ENCODE measurements at regions not wholly inside any gene's neighbourhood (a gene's known extent, or its start where the extent isn't known, plus 50 kb on each side); places are given as distances from the start of the nearest gene placed in this dataset.

- no peak overlapping the region for H3K4me3 ChIP-seq (ENCODE audit: low read depth, low read length)
- H3K9me3 ChIP-seq (ENCODE audit: control insufficient read depth, insufficient read depth, low read length): no peaks in the 10 kb centered on the region
- no peak overlapping the region for H3K27ac ChIP-seq (ENCODE audit: low read depth, low read length)
- DNase-seq (ENCODE audit: low read depth, low spot score): no peak
- POLR2A ChIA-PET: no interaction called here
- TF ChIP-seq CTCF (IDR thresholded peaks at IDR 0.05; ENCODE audit: low read depth, low read length): no peak
- CTCF ChIA-PET: no interaction called here
- no peaks in the 10 kb centered on the region for H3K27me3 ChIP-seq (ENCODE audit: control insufficient read depth, insufficient read depth, low read length)
Measured at GRCh38 chr9:11537566-11537965, 924.8 kb upstream of the PTPRD start.

- no peak for TF ChIP-seq CTCF (IDR thresholded peaks at IDR 0.05; ENCODE audit: low read depth, low read length)
- POLR2A ChIA-PET: no interaction called here
- no peak for DNase-seq (ENCODE audit: low read depth, low spot score)
Measured at GRCh38 chr9:11542781-11543180, 930.0 kb upstream of the PTPRD start.

GRCh38 chr9:11546231-11546630 is 933.4 kb upstream of the PTPRD start:
- TF ChIP-seq CTCF (IDR thresholded peaks at IDR 0.05; ENCODE audit: low read depth, low read length): no peak
- Histone ChIP-seq H3K9me3 (ENCODE audit: control insufficient read depth, insufficient read depth, low read length) (peaks cover 16% of the 10 kb centered on the region), H3K27ac (ENCODE audit: low read depth, low read length) (no peak overlapping the region), H3K4me3 (ENCODE audit: low read depth, low read length) (no peak overlapping the region), H3K27me3 (ENCODE audit: control insufficient read depth, insufficient read depth, low read length) (no peaks in the 10 kb centered on the region)
- POLR2A ChIA-PET: no interaction called here
- CTCF ChIA-PET: no interaction called here
- DNase-seq (ENCODE audit: low read depth, low spot score): no peak

More at GRCh38 chr9:11542781-11543180, 930.0 kb upstream of the PTPRD start:
- Histone ChIP-seq H3K4me3 (ENCODE audit: low read depth, low read length) (no peak overlapping the region), H3K9me3 (ENCODE audit: control insufficient read depth, insufficient read depth, low read length) (no peaks in the 10 kb centered on the region), H3K27ac (ENCODE audit: low read depth, low read length) (no peak overlapping the region), H3K27me3 (ENCODE audit: control insufficient read depth, insufficient read depth, low read length) (no peaks in the 10 kb centered on the region)
- CTCF ChIA-PET: no interaction called here

- Histone ChIP-seq H3K27ac (ENCODE audit: low read depth, low read length) (no peak overlapping the region), H3K9me3 (ENCODE audit: control insufficient read depth, insufficient read depth, low read length) (peaks cover 16% of the 10 kb centered on the region), H3K4me3 (ENCODE audit: low read depth, low read length) (no peak overlapping the region), H3K27me3 (ENCODE audit: control insufficient read depth, insufficient read depth, low read length) (no peaks in the 10 kb centered on the region)
- no peak for TF ChIP-seq CTCF (IDR thresholded peaks at IDR 0.05; ENCODE audit: low read depth, low read length)
- CTCF ChIA-PET: no interaction called here
- POLR2A ChIA-PET: no interaction called here
- no peak for DNase-seq (ENCODE audit: low read depth, low spot score)
Measured at GRCh38 chr9:11549311-11549794, 936.6 kb upstream of the PTPRD start.

DNA sequence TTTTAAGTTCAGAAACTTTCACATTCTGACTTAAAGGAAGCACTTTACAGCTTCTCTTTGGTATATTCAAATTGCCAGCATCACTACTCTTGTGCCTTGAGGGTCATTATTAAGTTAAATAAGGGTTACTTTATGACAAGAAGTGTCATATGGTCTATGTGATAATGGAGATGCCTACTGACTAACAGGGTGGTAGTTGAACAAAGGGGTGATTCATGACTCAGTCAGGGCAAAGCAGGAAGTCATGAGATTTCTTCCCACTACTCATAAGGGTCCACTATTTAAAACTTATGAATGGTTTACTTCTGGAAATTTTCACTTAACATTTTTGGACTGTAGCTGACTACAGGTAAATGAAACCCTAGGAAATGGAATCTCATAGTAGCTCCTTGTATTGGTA is 938.3 kb upstream of the PTPRD start:
- POLR2A ChIA-PET: no interaction called here
- no peak overlapping the region for H3K27ac ChIP-seq (ENCODE audit: low read depth, low read length)
- H3K9me3 ChIP-seq (ENCODE audit: control insufficient read depth, insufficient read depth, low read length): peaks cover 16% of the 10 kb centered on the region
- no peak for TF ChIP-seq CTCF (IDR thresholded peaks at IDR 0.05; ENCODE audit: low read depth, low read length)
- no peak for DNase-seq (ENCODE audit: low read depth, low spot score)
- no peak overlapping the region for H3K4me3 ChIP-seq (ENCODE audit: low read depth, low read length)
- H3K27me3 ChIP-seq (ENCODE audit: control insufficient read depth, insufficient read depth, low read length): no peaks in the 10 kb centered on the region
- CTCF ChIA-PET: no interaction called here
